ENCODE measurements at regions not wholly inside any gene's neighbourhood (a gene's known extent, or its start where the extent isn't known, plus 50 kb on each side); places are given as distances from the start of the nearest gene placed in this dataset.

- TF ChIP-seq POLR2AphosphoS5 (IDR thresholded peaks at IDR 0.05; ENCODE audit: low read depth, low read length), result no peak
- no peak for TF ChIP-seq POLR2A (IDR thresholded peaks at IDR 0.05; ENCODE audit: low read depth, low read length)
- TF ChIP-seq TAF1 (IDR thresholded peaks at IDR 0.05; ENCODE audit: borderline replicate concordance, low read depth, low read length), result no peak
Observed at GRCh38 chr11:28976012-28976800, 868.0 kb downstream of the METTL15 start.
